GM12878 (cell line): ENCODE measurements at regions not wholly inside any gene's neighbourhood (a gene's known extent, or its start where the extent isn't known, plus 50 kb on each side); places are given as distances from the start of the nearest gene placed in this dataset.

Source experiments
- ATAC-seq: fragments of 200-7000 bp; cut with Tn5 transposase; 3 replicates; pipeline ENCODE4 v1.9.1; 2020; ENCODE audit warnings: mild to moderate bottlenecking, moderate library complexity
- BruUV-seq: library from RNA; stranded (reverse); fragments of 400-500 nt; replicated peaks from 2 replicates; lab custom pipeline; 2021; lab: Mats Ljungman, UMichigan
- CTCF ChIA-PET: fragments of 300-600 bp; sonication (Branson Sonifier 250); formaldehyde crosslinking; extraction: SDS; loops from one replicate; lab custom pipeline; 2021; ENCODE audit warnings: inconsistent platforms; lab: Yijun Ruan, JAX
- POLR2A ChIA-PET: fragments of 350-600 bp; formaldehyde crosslinking; extraction: SDS; loops from one replicate; lab custom pipeline; 2021; ENCODE audit warnings: inconsistent platforms; lab: Charles Lee
- RAD21 ChIA-PET: fragments of 300-600 bp; sonication (Branson Sonifier 250); formaldehyde crosslinking; loops from one replicate; lab custom pipeline; 2023; ENCODE audit warnings: antibody characterized with exemption; ENCODE audit not compliant: unreplicated experiment; lab: Charles Lee
- SMC1A ChIA-PET: fragments of 300-600 bp; sonication (Branson Sonifier 250); formaldehyde crosslinking; loops from one replicate; lab custom pipeline; 2023; ENCODE audit not compliant: unreplicated experiment, uncharacterized antibody; lab: Charles Lee
- DNase-seq: peaks from one replicate; pipeline ENCODE4 v3.0.0-alpha.2; 2011; ENCODE audit warnings: low read depth, low spot score
- FAIRE-seq: peaks from 3 replicates; lab custom pipeline; 2011; peaks lifted over from hg19 to GRCh38; lab: Jason Lieb, UNC
- H2AFZ ChIP-seq: 2 replicates; pipeline ENCODE4 v1.6.0; 2011; ENCODE audit warnings: low read depth, low read length, control low read depth; ENCODE audit not compliant: control insufficient read depth
- H3K27ac ChIP-seq: 2 replicates; pipeline ENCODE4 v1.5.1; 2011; ENCODE audit warnings: control low read depth; ENCODE audit not compliant: control insufficient read depth, insufficient read depth
- H3K27me3 ChIP-seq, 2 experiments: replicated peaks in 1 of 2; 2 replicates each; pipeline versions ENCODE4 v1.6.0 to v1.6.1; 2011; ENCODE audit warnings: low read length in 1 of 2; ENCODE audit not compliant: control insufficient read depth in 2 of 2, insufficient read depth in 2 of 2
- H3K36me3 ChIP-seq, 2 experiments: 2 replicates each; pipeline ENCODE4 v1.5.1; 2011; ENCODE audit warnings: low read length in 1 of 2; ENCODE audit not compliant: control insufficient read depth in 2 of 2, insufficient read depth in 2 of 2
- H3K4me1 ChIP-seq: 2 replicates; pipeline ENCODE4 v1.6.1; 2011; ENCODE audit warnings: mild to moderate bottlenecking, low read length, moderate library complexity, mixed read lengths; ENCODE audit not compliant: control insufficient read depth, insufficient read depth
- H3K4me2 ChIP-seq: 2 replicates; pipeline ENCODE4 v1.6.0; 2011; ENCODE audit warnings: control low read depth; ENCODE audit not compliant: control insufficient read depth, insufficient read depth
- H3K4me3 ChIP-seq: fragments of 200-600 bp; sonication (generic); 2 replicates; pipeline ENCODE4 v1.5.1; 2016
- H3K79me2 ChIP-seq: 2 replicates; pipeline ENCODE4 v1.6.0; 2011; ENCODE audit warnings: low read length; ENCODE audit not compliant: control insufficient read depth, insufficient read depth
- H3K9ac ChIP-seq: 2 replicates; pipeline ENCODE4 v1.8.0; 2011; ENCODE audit warnings: low read length, control low read depth, mixed read lengths; ENCODE audit not compliant: control insufficient read depth, insufficient read depth
- H3K9me3 ChIP-seq: replicated peaks from 3 replicates; pipeline ENCODE4 v1.5.1; 2011; ENCODE audit warnings: mild to moderate bottlenecking, low read length; ENCODE audit not compliant: control insufficient read depth, insufficient read depth
- H4K20me1 ChIP-seq: 2 replicates; pipeline ENCODE4 v1.6.0; 2011; ENCODE audit not compliant: control insufficient read depth, insufficient read depth
- BHLHE40 ChIP-seq, 2 experiments: fragments of 450-650 bp in 1 of 2; IDR thresholded peaks; 2 replicates each; pipeline ENCODE4 v1.6.1; 2011 to 2017; ENCODE audit warnings: low read depth in 2 of 2, borderline replicate concordance in 1 of 2, improper control_type of control experiment in 1 of 2, low read length in 1 of 2, mild to moderate bottlenecking in 1 of 2
- CBFB ChIP-seq: IDR thresholded peaks from 2 replicates; pipeline ENCODE4 v1.6.1; 2016; ENCODE audit warnings: antibody characterized with exemption, low read depth
- CBX5 ChIP-seq: sonication (generic); IDR thresholded peaks from 2 replicates; pipeline ENCODE4 v1.6.1; 2016; ENCODE audit warnings: low read depth, moderate library complexity, mild to moderate bottlenecking, inconsistent platforms
- HDGF ChIP-seq: fragments of 450-650 bp; IDR thresholded peaks from 2 replicates; pipeline ENCODE4 v1.6.1; 2016; ENCODE audit warnings: antibody characterized with exemption
- IKZF2 ChIP-seq, 2 experiments: fragments of 450-650 bp; IDR thresholded peaks; 2 replicates each; pipeline ENCODE4 v1.6.1; 2017; ENCODE audit warnings: mild to moderate bottlenecking in 2 of 2, moderate library complexity in 2 of 2
- IRF5 ChIP-seq: fragments of 450-650 bp; IDR thresholded peaks from 2 replicates; pipeline ENCODE4 v1.6.1; 2017; ENCODE audit warnings: borderline replicate concordance
- PKNOX1 ChIP-seq: fragments of 450-650 bp; IDR thresholded peaks from 2 replicates; pipeline ENCODE4 v1.6.1; 2016; ENCODE audit warnings: mild to moderate bottlenecking
- RELB ChIP-seq: fragments of 450-650 bp; IDR thresholded peaks from 2 replicates; pipeline ENCODE4 v1.6.1; 2017; ENCODE audit warnings: low read depth, mild to moderate bottlenecking, moderate library complexity
- SMAD1 ChIP-seq: fragments of 450-650 bp; IDR thresholded peaks from 2 replicates; pipeline ENCODE4 v1.6.1; 2018; ENCODE audit warnings: mild to moderate bottlenecking, low read depth; ENCODE audit not compliant: partially characterized antibody
- SPI1 ChIP-seq: IDR thresholded peaks from 2 replicates; pipeline ENCODE4 v1.6.1; 2011; ENCODE audit warnings: low read depth, mild to moderate bottlenecking, low read length, moderate library complexity, borderline replicate concordance; ENCODE audit not compliant: insufficient read depth
- YY1 ChIP-seq: IDR thresholded peaks from 2 replicates; pipeline ENCODE4 v1.6.1; 2011; ENCODE audit warnings: low read depth, mild to moderate bottlenecking, low read length
- WGBS: methylation state at CpG from one replicate; pipeline ENCODE4 v1.1.6; 2016; ENCODE audit warnings: low lambda C conversion rate; ENCODE audit not compliant: insufficient replicate concordance, insufficient coverage; ENCODE audit errors: missing lambda C conversion rate; 5-methylcytosine and 5-hydroxymethylcytosine counted together
- in situ Hi-C: fragments of 300-500 bp; cut with MboI; formaldehyde crosslinking; loops from 9 replicates; pipeline ENCODE4 v1.14.3; 2018; ENCODE audit warnings: mixed read lengths
- intact Hi-C: fragments of 100-400 bp; cut with micrococcal nuclease; formaldehyde crosslinking; loops from one replicate; pipeline ENCODE4 v1.14.2; 2022; ENCODE audit not compliant: unreplicated experiment

- WGBS = 53% methylated on average over 8 of the region's 8 CpGs
- Histone ChIP-seq H3K27me3 (no peaks in the 10 kb centered on the region; a peak in 1 of 4 replicates), H3K36me3 (no peaks in the 10 kb centered on the region), H3K4me2 (no peak overlapping the region), H2AFZ (peak overlapping the region; percentile 25; the same call in 1 of the 2 replicates), H4K20me1 (no peaks in the 10 kb centered on the region), H3K9ac (no peak overlapping the region), H3K79me2 (no peaks in the 10 kb centered on the region), H3K27ac (no peak overlapping the region), H3K9me3 (no peaks in the 10 kb centered on the region; the same call in 2 of the 3 replicates), H3K4me1 (peaks cover 5% of the 10 kb centered on the region; the same call in 1 of the 2 replicates), H3K4me3 (no peak overlapping the region)
- intact Hi-C loops (no loop called here), in situ Hi-C loops (no loop called here)
- RAD21 ChIA-PET = interaction anchor here (1.5 kb wide), 1 partner anchor 233 kb away, joined by 3 read pairs; no protein-coding TSS in a partner anchor
- CTCF ChIA-PET = interaction anchor here (0.6 to 1.6 kb wide), 6 partner anchors 15 to 665 kb away, joined by 3 to 5 read pairs (median 3); partner anchors contain the start of gene NIPAL3
- POLR2A ChIA-PET = interaction anchor here (0.6 to 0.9 kb wide), 2 partner anchors 18 to 1109 kb away, joined by 3 read pairs; no protein-coding TSS in a partner anchor
- DNase-seq (no peak), FAIRE-seq (no peak), ATAC-seq (peak; percentile 56)
- BruUV-seq = no TSS peak
- SMC1A ChIA-PET = interaction anchor here (1.0 to 2.0 kb wide), 4 partner anchors 18 to 43 kb away, joined by 3 to 6 read pairs (median 3); no protein-coding TSS in a partner anchor
- TF ChIP-seq SMAD1 = no peak
- no peak for TF ChIP-seq IKZF2 (IDR thresholded peaks at IDR 0.05)
- peak; percentile 16; the same call in 1 of the 2 replicates for TF ChIP-seq SPI1
Observed at GRCh38 chr1:25080294-25081209, 150.5 kb upstream of the RUNX3 start.

DNA sequence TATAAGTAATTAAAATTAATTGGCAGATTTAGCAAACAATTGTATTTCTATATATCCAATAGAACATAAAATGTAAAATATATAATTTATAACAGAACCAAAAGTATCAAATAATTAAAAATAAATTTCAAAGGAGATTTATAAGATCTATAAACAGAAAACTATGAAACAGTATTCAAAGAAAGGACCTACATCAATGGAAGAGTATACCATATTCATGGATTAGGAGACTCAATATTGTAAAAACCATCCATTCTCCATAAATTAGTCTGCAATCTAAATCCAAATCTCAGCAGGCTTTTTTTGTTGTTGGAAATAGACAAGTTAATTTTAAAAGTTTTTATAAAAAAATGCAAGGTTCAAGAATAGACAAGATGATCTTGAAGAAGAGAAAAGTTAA is 149.0 kb upstream of the RUNX3 start:
- Histone ChIP-seq H3K4me2 (no peak overlapping the region), H3K27ac (no peak overlapping the region), H4K20me1 (no peaks in the 10 kb centered on the region), H2AFZ (no peak overlapping the region), H3K4me3 (no peak overlapping the region), H3K4me1 (peaks cover 5% of the 10 kb centered on the region; the same call in 1 of the 2 replicates), H3K9me3 (no peaks in the 10 kb centered on the region; the same call in 2 of the 3 replicates), H3K9ac (no peak overlapping the region), H3K36me3 (no peaks in the 10 kb centered on the region), H3K27me3 (no peaks in the 10 kb centered on the region), H3K79me2 (no peaks in the 10 kb centered on the region)
- POLR2A ChIA-PET = no interaction called here
- DNase-seq = no peak
- intact Hi-C loops = no loop called here
- SMC1A ChIA-PET = no interaction called here
- in situ Hi-C loops = no loop called here
- BruUV-seq = no TSS peak
- RAD21 ChIA-PET = no interaction called here
- no peak for ATAC-seq
- CTCF ChIA-PET = no interaction called here
- FAIRE-seq = no peak
- TF ChIP-seq IKZF2 (IDR thresholded peaks at IDR 0.05) (no peak), IRF5 (no peak), PKNOX1 (no peak), BHLHE40 (IDR thresholded peaks at IDR 0.05; ENCODE audit: borderline replicate concordance in 1 of 2, low read depth in 2 of 2, low read length in 1 of 2) (no peak), CBX5 (no peak), CBFB (no peak), YY1 (no peak), HDGF (no peak), RELB (no peak)
